ENCODE measurements at regions not wholly inside any gene's neighbourhood (a gene's known extent, or its start where the extent isn't known, plus 50 kb on each side); places are given as distances from the start of the nearest gene placed in this dataset.

DNA sequence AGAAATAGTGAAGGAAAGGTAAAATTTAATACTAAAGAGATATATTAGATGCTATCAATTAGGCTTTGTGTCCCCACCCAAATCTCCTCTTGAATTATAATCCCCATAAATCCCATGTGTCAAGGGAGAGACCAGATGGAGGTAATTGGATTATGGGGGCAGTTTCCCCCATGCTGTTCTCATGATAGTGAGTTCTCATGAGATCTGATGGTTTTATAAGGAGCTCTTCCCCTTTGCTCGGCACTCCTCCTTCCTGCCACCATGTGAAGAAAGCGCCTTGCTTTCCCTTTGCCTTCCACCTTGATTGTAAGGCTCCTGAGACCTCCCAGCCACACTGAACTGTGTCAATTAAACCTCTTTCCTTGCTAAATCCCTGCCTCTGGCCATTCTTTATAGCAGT is 697.0 kb upstream of the RGMB start:
- Histone ChIP-seq H3K27ac (replicated peaks) (no peak overlapping the region), H3K4me3 (replicated peaks; ENCODE audit: insufficient read depth, low read length) (no peak overlapping the region), H3K27me3 (ENCODE audit: insufficient read depth, poor library complexity, severe bottlenecking) (no peaks in the 10 kb centered on the region)
- DNase-seq (ENCODE audit: low read depth in 1 of 2, low spot score in 1 of 2): no peak
- TF ChIP-seq, protein P1, sequence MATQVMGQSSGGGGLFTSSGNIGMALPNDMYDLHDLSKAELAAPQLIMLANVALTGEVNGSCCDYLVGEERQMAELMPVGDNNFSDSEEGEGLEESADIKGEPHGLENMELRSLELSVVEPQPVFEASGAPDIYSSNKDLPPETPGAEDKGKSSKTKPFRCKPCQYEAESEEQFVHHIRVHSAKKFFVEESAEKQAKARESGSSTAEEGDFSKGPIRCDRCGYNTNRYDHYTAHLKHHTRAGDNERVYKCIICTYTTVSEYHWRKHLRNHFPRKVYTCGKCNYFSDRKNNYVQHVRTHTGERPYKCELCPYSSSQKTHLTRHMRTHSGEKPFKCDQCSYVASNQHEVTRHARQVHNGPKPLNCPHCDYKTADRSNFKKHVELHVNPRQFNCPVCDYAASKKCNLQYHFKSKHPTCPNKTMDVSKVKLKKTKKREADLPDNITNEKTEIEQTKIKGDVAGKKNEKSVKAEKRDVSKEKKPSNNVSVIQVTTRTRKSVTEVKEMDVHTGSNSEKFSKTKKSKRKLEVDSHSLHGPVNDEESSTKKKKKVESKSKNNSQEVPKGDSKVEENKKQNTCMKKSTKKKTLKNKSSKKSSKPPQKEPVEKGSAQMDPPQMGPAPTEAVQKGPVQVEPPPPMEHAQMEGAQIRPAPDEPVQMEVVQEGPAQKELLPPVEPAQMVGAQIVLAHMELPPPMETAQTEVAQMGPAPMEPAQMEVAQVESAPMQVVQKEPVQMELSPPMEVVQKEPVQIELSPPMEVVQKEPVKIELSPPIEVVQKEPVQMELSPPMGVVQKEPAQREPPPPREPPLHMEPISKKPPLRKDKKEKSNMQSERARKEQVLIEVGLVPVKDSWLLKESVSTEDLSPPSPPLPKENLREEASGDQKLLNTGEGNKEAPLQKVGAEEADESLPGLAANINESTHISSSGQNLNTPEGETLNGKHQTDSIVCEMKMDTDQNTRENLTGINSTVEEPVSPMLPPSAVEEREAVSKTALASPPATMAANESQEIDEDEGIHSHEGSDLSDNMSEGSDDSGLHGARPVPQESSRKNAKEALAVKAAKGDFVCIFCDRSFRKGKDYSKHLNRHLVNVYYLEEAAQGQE (IDR thresholded peaks at IDR 0.05; ENCODE audit: insufficient replicate concordance, low read depth): no peak
- no peak for TF ChIP-seq SPI1 (IDR thresholded peaks at IDR 0.05; ENCODE audit: borderline replicate concordance, low read depth)
- no peak for TF ChIP-seq GABPA (IDR thresholded peaks at IDR 0.05; ENCODE audit: low read depth)
- TF ChIP-seq POLR2AphosphoS5 (IDR thresholded peaks at IDR 0.05; ENCODE audit: low read depth): no peak
- TF ChIP-seq, protein P2, sequence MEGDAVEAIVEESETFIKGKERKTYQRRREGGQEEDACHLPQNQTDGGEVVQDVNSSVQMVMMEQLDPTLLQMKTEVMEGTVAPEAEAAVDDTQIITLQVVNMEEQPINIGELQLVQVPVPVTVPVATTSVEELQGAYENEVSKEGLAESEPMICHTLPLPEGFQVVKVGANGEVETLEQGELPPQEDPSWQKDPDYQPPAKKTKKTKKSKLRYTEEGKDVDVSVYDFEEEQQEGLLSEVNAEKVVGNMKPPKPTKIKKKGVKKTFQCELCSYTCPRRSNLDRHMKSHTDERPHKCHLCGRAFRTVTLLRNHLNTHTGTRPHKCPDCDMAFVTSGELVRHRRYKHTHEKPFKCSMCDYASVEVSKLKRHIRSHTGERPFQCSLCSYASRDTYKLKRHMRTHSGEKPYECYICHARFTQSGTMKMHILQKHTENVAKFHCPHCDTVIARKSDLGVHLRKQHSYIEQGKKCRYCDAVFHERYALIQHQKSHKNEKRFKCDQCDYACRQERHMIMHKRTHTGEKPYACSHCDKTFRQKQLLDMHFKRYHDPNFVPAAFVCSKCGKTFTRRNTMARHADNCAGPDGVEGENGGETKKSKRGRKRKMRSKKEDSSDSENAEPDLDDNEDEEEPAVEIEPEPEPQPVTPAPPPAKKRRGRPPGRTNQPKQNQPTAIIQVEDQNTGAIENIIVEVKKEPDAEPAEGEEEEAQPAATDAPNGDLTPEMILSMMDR (IDR thresholded peaks at IDR 0.05; ENCODE audit: insufficient read depth, low read length): no peak

DNA sequence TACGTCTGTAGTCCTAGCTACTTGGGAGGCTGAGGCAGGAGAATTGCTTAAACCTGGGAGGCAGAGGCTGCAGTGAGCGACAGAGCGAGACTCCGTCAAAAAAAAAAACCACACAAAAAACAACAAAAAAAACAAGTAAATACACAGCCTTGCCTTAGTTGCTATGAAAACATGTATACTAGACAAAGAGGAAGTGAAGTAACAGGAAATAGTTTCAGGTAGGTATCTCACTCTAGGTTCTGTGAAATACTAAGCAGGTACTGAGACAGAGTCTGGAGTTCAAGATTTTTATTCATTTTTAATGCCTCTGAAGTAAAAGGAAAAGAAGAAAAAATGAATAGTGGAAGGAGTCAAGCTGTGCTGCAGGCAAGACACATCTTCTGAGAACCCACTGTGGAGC is 687.9 kb upstream of the RGMB start:
- Histone ChIP-seq H3K27ac (replicated peaks) (no peak overlapping the region), H3K4me3 (replicated peaks; ENCODE audit: insufficient read depth, low read length) (no peak overlapping the region), H3K27me3 (ENCODE audit: insufficient read depth, poor library complexity, severe bottlenecking) (no peaks in the 10 kb centered on the region)
- DNase-seq (ENCODE audit: low read depth in 1 of 2, low spot score in 1 of 2): no peak
- TF ChIP-seq, protein P2 (IDR thresholded peaks at IDR 0.05; ENCODE audit: insufficient read depth, low read length): no peak
- TF ChIP-seq GABPA (IDR thresholded peaks at IDR 0.05; ENCODE audit: low read depth) (no peak), POLR2AphosphoS5 (IDR thresholded peaks at IDR 0.05; ENCODE audit: low read depth) (no peak), SPI1 (IDR thresholded peaks at IDR 0.05; ENCODE audit: borderline replicate concordance, low read depth) (no peak)
- TF ChIP-seq, protein P1 (IDR thresholded peaks at IDR 0.05; ENCODE audit: insufficient replicate concordance, low read depth): no peak

DNA sequence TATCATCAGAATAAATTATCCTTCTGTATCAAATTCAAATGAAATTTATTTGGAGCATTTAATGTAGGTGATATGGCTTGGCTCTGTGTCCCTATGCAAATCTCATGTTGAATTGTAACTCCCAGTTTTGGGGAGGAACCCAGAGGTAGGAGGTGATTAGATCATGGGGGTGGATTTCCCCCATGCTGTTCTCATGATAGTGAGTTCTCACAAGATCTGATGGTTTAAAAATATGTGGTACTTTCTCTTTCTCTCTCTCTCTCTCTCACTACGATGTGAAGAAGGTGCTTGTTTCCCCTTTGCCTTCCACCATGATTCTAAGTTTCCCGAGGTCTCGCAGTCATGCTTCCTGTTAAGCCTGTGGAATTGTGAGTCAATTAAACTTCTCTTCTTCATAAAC is 678.4 kb upstream of the RGMB start:
- Histone ChIP-seq H3K27me3 (ENCODE audit: insufficient read depth, poor library complexity, severe bottlenecking) (no peaks in the 10 kb centered on the region), H3K27ac (replicated peaks) (no peak overlapping the region), H3K4me3 (replicated peaks; ENCODE audit: insufficient read depth, low read length) (no peak overlapping the region)
- TF ChIP-seq, protein P2 (IDR thresholded peaks at IDR 0.05; ENCODE audit: insufficient read depth, low read length): no peak
- TF ChIP-seq, protein P1 (IDR thresholded peaks at IDR 0.05; ENCODE audit: insufficient replicate concordance, low read depth): no peak
- TF ChIP-seq POLR2AphosphoS5 (IDR thresholded peaks at IDR 0.05; ENCODE audit: low read depth): no peak
- no peak for DNase-seq (ENCODE audit: low read depth in 1 of 2, low spot score in 1 of 2)
